T-helper 22 cell (primary cell): ENCODE measurements at regions not wholly inside any gene's neighbourhood (a gene's known extent, or its start where the extent isn't known, plus 50 kb on each side); places are given as distances from the start of the nearest gene placed in this dataset.
"Not testable (repeated sequence)": the region's sequence is repeated elsewhere in the genome, so short reads cannot be mapped to it uniquely, and the experiment has no call there.

ENCODE experiments used
- DNase-seq: peaks from one replicate; pipeline ENCODE4 v3.0.0-alpha.2; 2020; ENCODE audit warnings: low read depth

GRCh38 chr12:127083008-127083949 lies 1183.7 kb upstream of the TMEM132C start:
- DNase-seq, result no peak

- no peak for DNase-seq
Measured at GRCh38 chr12:127101076-127101475, 1165.9 kb upstream of the TMEM132C start.

- DNase-seq, result no peak
Measured at GRCh38 chr12:127106041-127106440, 1160.9 kb upstream of the TMEM132C start.

GRCh38 chr12:127106697-127107096 lies 1160.3 kb upstream of the TMEM132C start:
- DNase-seq, result no peak

GRCh38 chr12:127107744-127108143 lies 1159.2 kb upstream of the TMEM132C start:
- no peak for DNase-seq

GRCh38 chr12:127108360-127109215 lies 1158.4 kb upstream of the TMEM132C start:
- DNase-seq, result no peak

- no peak for DNase-seq
Measured at GRCh38 chr12:127113945-127114344, 1153.0 kb upstream of the TMEM132C start.

GRCh38 chr12:127115468-127116035 lies 1151.4 kb upstream of the TMEM132C start:
- no peak for DNase-seq

GRCh38 chr12:127118251-127118650 lies 1148.7 kb upstream of the TMEM132C start:
- DNase-seq, result no peak

GRCh38 chr12:127119600-127120140 lies 1147.3 kb upstream of the TMEM132C start:
- no peak for DNase-seq

- DNase-seq, result no peak
Measured at GRCh38 chr12:127120851-127121250, 1146.1 kb upstream of the TMEM132C start.

GRCh38 chr12:127121494-127122084 lies 1145.4 kb upstream of the TMEM132C start:
- no peak for DNase-seq

GRCh38 chr12:127125607-127126259 lies 1141.2 kb upstream of the TMEM132C start:
- DNase-seq, result no peak

GRCh38 chr12:127126260-127126628 lies 1140.7 kb upstream of the TMEM132C start:
- DNase-seq, result no peak

- DNase-seq, result no peak
Measured at GRCh38 chr12:127127897-127128296, 1139.1 kb upstream of the TMEM132C start.

- no peak for DNase-seq
Measured at GRCh38 chr12:127130506-127131124, 1136.4 kb upstream of the TMEM132C start.

GRCh38 chr12:127133675-127134335 lies 1133.2 kb upstream of the TMEM132C start:
- no peak for DNase-seq

GRCh38 chr12:127140864-127141484 lies 1126.0 kb upstream of the TMEM132C start:
- not testable (repeated sequence) for DNase-seq

GRCh38 chr12:127143020-127143419 lies 1124.0 kb upstream of the TMEM132C start:
- DNase-seq, result no peak

GRCh38 chr12:127144770-127145169 lies 1122.2 kb upstream of the TMEM132C start:
- no peak for DNase-seq
